ENCODE measurements at regions not wholly inside any gene's neighbourhood (a gene's known extent, or its start where the extent isn't known, plus 50 kb on each side); places are given as distances from the start of the nearest gene placed in this dataset.

- Histone ChIP-seq H2AFZ (ENCODE audit: low read depth, low read length) (no peak overlapping the region), H3F3A (ENCODE audit: insufficient read depth, low read length, poor library complexity, severe bottlenecking) (no peaks in the 10 kb centered on the region), H3K27me3 (ENCODE audit: insufficient read depth, low read depth, low read length) (no peaks in the 10 kb centered on the region), H3K36me3 (ENCODE audit: insufficient read depth, low read length) (no peaks in the 10 kb centered on the region), H3K9me3 (ENCODE audit: low read length) (no peaks in the 10 kb centered on the region), H4K20me1 (ENCODE audit: insufficient read depth) (no peaks in the 10 kb centered on the region), H3K9me2 (ENCODE audit: insufficient read depth, low read length) (no peaks in the 10 kb centered on the region), H3K79me2 (replicated peaks; ENCODE audit: insufficient read depth, low read length) (no peaks in the 10 kb centered on the region), H3K9ac (ENCODE audit: low read length) (no peak overlapping the region), H3K27ac (ENCODE audit: low read length) (no peak overlapping the region), H3K4me3 (ENCODE audit: low read length) (no peak overlapping the region), H3K4me2 (ENCODE audit: low read length) (no peak overlapping the region)
- TF ChIP-seq RAD21 (conservative IDR thresholded peaks at IDR 0.05) (no peak), POLR2AphosphoS5 (IDR thresholded peaks at IDR 0.05) (no peak), EZH2 (IDR thresholded peaks at IDR 0.05; ENCODE audit: borderline replicate concordance, insufficient read depth, low read length, poor library complexity, severe bottlenecking) (no peak)
These were observed 207.8 kb downstream of the RAB28 start for GRCh38 chr4:13276357-13276756.

- Histone ChIP-seq H3K4me2 (ENCODE audit: low read length) (no peak overlapping the region), H3F3A (ENCODE audit: insufficient read depth, low read length, poor library complexity, severe bottlenecking) (no peaks in the 10 kb centered on the region)
These were observed 215.4 kb downstream of the RAB28 start for GRCh38 chr4:13268703-13269102.

DNA sequence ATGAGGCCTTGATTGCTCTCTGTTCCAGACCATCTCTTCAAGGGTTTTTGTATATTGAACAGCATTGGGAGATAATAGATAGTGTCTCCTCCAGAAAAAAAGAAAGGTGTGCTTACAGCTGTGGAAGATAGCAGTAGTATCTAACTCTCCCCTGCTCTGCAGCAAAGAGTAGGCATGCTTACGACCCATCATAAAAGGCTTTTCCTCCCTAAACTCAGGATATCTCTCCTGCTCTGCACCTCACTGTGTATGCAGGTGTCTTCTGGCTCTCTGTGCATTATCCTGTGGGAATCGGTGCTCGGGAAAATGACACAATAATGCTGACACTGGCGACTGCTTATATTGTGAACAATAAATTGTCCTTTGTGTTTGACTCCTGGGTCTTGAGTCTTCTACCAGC lies 216.0 kb downstream of the RAB28 start:
- no peak overlapping the region for H3K4me3 ChIP-seq (ENCODE audit: low read length)
- H3K9me2 ChIP-seq (ENCODE audit: insufficient read depth, low read length), result no peaks in the 10 kb centered on the region
- no peaks in the 10 kb centered on the region for H3F3A ChIP-seq (ENCODE audit: insufficient read depth, low read length, poor library complexity, severe bottlenecking)
- no peak overlapping the region for H3K27ac ChIP-seq (ENCODE audit: low read length)
- no peaks in the 10 kb centered on the region for H3K79me2 ChIP-seq (replicated peaks; ENCODE audit: insufficient read depth, low read length)
- H3K36me3 ChIP-seq (ENCODE audit: insufficient read depth, low read length), result no peaks in the 10 kb centered on the region
- H3K9ac ChIP-seq (ENCODE audit: low read length), result no peak overlapping the region
- H3K27me3 ChIP-seq (ENCODE audit: insufficient read depth, low read depth, low read length), result no peaks in the 10 kb centered on the region
- no peaks in the 10 kb centered on the region for H4K20me1 ChIP-seq (ENCODE audit: insufficient read depth)
- no peak for TF ChIP-seq EP300 (conservative IDR thresholded peaks at IDR 0.05; ENCODE audit: poor library complexity, severe bottlenecking)
- TF ChIP-seq, protein P1, sequence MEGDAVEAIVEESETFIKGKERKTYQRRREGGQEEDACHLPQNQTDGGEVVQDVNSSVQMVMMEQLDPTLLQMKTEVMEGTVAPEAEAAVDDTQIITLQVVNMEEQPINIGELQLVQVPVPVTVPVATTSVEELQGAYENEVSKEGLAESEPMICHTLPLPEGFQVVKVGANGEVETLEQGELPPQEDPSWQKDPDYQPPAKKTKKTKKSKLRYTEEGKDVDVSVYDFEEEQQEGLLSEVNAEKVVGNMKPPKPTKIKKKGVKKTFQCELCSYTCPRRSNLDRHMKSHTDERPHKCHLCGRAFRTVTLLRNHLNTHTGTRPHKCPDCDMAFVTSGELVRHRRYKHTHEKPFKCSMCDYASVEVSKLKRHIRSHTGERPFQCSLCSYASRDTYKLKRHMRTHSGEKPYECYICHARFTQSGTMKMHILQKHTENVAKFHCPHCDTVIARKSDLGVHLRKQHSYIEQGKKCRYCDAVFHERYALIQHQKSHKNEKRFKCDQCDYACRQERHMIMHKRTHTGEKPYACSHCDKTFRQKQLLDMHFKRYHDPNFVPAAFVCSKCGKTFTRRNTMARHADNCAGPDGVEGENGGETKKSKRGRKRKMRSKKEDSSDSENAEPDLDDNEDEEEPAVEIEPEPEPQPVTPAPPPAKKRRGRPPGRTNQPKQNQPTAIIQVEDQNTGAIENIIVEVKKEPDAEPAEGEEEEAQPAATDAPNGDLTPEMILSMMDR (IDR thresholded peaks at IDR 0.05; ENCODE audit: poor library complexity, severe bottlenecking), result no peak
- TF ChIP-seq REST (IDR thresholded peaks at IDR 0.05; ENCODE audit: borderline replicate concordance), result no peak
- TF ChIP-seq MXI1 (conservative IDR thresholded peaks at IDR 0.05; ENCODE audit: poor library complexity, severe bottlenecking), result no peak
- no peak for TF ChIP-seq TAF1 (IDR thresholded peaks at IDR 0.05; ENCODE audit: low read depth)
- no peak for TF ChIP-seq POLR2AphosphoS5 (IDR thresholded peaks at IDR 0.05)
- TF ChIP-seq RAD21 (conservative IDR thresholded peaks at IDR 0.05), result no peak
- TF ChIP-seq SMC3 (conservative IDR thresholded peaks at IDR 0.05; ENCODE audit: poor library complexity), result no peak
- TF ChIP-seq EZH2 (IDR thresholded peaks at IDR 0.05; ENCODE audit: borderline replicate concordance, insufficient read depth, low read length, poor library complexity, severe bottlenecking), result no peak
- no peaks in the 10 kb centered on the region for H3K9me3 ChIP-seq (ENCODE audit: low read length)
- H2AFZ ChIP-seq (ENCODE audit: low read depth, low read length), result no peak overlapping the region
- H3K4me2 ChIP-seq (ENCODE audit: low read length), result no peak overlapping the region

More at GRCh38 chr4:13268703-13269102, 215.4 kb downstream of the RAB28 start:
- Histone ChIP-seq H3K36me3 (ENCODE audit: insufficient read depth, low read length) (no peaks in the 10 kb centered on the region), H4K20me1 (ENCODE audit: insufficient read depth) (no peaks in the 10 kb centered on the region), H3K9me3 (ENCODE audit: low read length) (no peaks in the 10 kb centered on the region), H3K27ac (ENCODE audit: low read length) (no peak overlapping the region), H2AFZ (ENCODE audit: low read depth, low read length) (no peak overlapping the region), H3K4me3 (ENCODE audit: low read length) (no peak overlapping the region), H3K27me3 (ENCODE audit: insufficient read depth, low read depth, low read length) (no peaks in the 10 kb centered on the region), H3K9ac (ENCODE audit: low read length) (no peak overlapping the region), H3K9me2 (ENCODE audit: insufficient read depth, low read length) (no peaks in the 10 kb centered on the region), H3K79me2 (replicated peaks; ENCODE audit: insufficient read depth, low read length) (no peaks in the 10 kb centered on the region)
- TF ChIP-seq REST (IDR thresholded peaks at IDR 0.05; ENCODE audit: borderline replicate concordance) (no peak), TAF1 (IDR thresholded peaks at IDR 0.05; ENCODE audit: low read depth) (no peak), POLR2AphosphoS5 (IDR thresholded peaks at IDR 0.05) (no peak)
